Endothelial cell of umbilical vein (primary cell): ENCODE measurements at regions not wholly inside any gene's neighbourhood (a gene's known extent, or its start where the extent isn't known, plus 50 kb on each side); places are given as distances from the start of the nearest gene placed in this dataset.

Experiments used
- BruUV-seq: library from RNA; stranded (reverse); fragments of 400-500 nt; replicated peaks from 2 replicates; lab custom pipeline; 2021; lab: Mats Ljungman, UMichigan
- CTCF ChIA-PET: fragments of 300-600, 350-600 bp; sonication (Branson Sonifier 250); formaldehyde crosslinking; loops from one replicate; lab custom pipeline; 2021; ENCODE audit warnings: antibody characterized with exemption, inconsistent platforms; lab: Charles Lee
- POLR2A ChIA-PET: fragments of 300-600, 350-600 bp; sonication (Branson Sonifier 250); formaldehyde crosslinking; loops from one replicate; lab custom pipeline; 2021; ENCODE audit warnings: antibody characterized with exemption, inconsistent platforms; lab: Charles Lee
- DNase-seq: peaks from one replicate; pipeline ENCODE4 v3.0.0-alpha.2; 2011; ENCODE audit warnings: low read depth, low spot score
- FAIRE-seq: peaks from 2 replicates; lab custom pipeline; 2011; peaks lifted over from hg19 to GRCh38; lab: Jason Lieb, UNC
- H2AFZ ChIP-seq: 2 replicates; pipeline ENCODE4 v1.6.0; 2012; ENCODE audit warnings: low read depth, low read length, control low read depth, inconsistent platforms
- H3K27ac ChIP-seq: 2 replicates; pipeline ENCODE4 v1.5.1; 2011; ENCODE audit warnings: low read depth, mild to moderate bottlenecking, control low read depth, low read length, moderate library complexity; ENCODE audit not compliant: insufficient read depth
- H3K27me3 ChIP-seq, 2 experiments: 2 replicates each; pipeline versions ENCODE4 v1.6.0 to v1.6.1; 2011; ENCODE audit warnings: low read length in 2 of 2, mixed read lengths in 1 of 2; ENCODE audit not compliant: control insufficient read depth in 2 of 2, insufficient read depth in 2 of 2
- H3K36me3 ChIP-seq, 2 experiments: 2 replicates in 1 of 2; 3 replicates in 1 of 2; pipeline ENCODE4 v1.5.1; 2011; ENCODE audit warnings: low read length in 2 of 2, mild to moderate bottlenecking in 1 of 2, moderate library complexity in 1 of 2; ENCODE audit not compliant: control insufficient read depth in 2 of 2, insufficient read depth in 2 of 2; ENCODE audit errors: extremely low read depth in 1 of 2
- H3K4me1 ChIP-seq: 3 replicates; pipeline ENCODE4 v1.5.1; 2011; ENCODE audit warnings: mild to moderate bottlenecking, low read length; ENCODE audit not compliant: control insufficient read depth, insufficient read depth; ENCODE audit errors: extremely low read depth
- H3K4me2 ChIP-seq: 2 replicates; pipeline ENCODE4 v1.6.1; 2011; ENCODE audit warnings: low read length, control low read depth, mixed read lengths; ENCODE audit not compliant: insufficient read depth
- H3K4me3 ChIP-seq, 3 experiments: fragments of 200-600 bp in 1 of 3; sonication (generic), shearing (Covaris generic) in 1 of 3; replicated peaks in 1 of 3; 2 replicates each; pipeline ENCODE4 v1.5.1; 2011 to 2016; ENCODE audit warnings: control low read depth in 3 of 3, low read length in 3 of 3, mild to moderate bottlenecking in 2 of 3, inconsistent platforms in 1 of 3, low read depth in 1 of 3, moderate library complexity in 1 of 3; ENCODE audit not compliant: insufficient read depth in 1 of 3
- H3K79me2 ChIP-seq: 2 replicates; pipeline ENCODE4 v1.6.0; 2012; ENCODE audit warnings: low read length, inconsistent platforms; ENCODE audit not compliant: control insufficient read depth, insufficient read depth
- H3K9ac ChIP-seq: replicated peaks from 2 replicates; pipeline ENCODE3; 2011; ENCODE audit warnings: low read length, control low read depth; ENCODE audit not compliant: insufficient read depth; ENCODE audit errors: extremely low read depth
- H3K9me1 ChIP-seq: replicated peaks from 3 replicates; pipeline ENCODE4 v1.6.0; 2011; ENCODE audit warnings: mild to moderate bottlenecking, low read length; ENCODE audit not compliant: control insufficient read depth, insufficient read depth; ENCODE audit errors: extremely low read depth
- H3K9me3 ChIP-seq: replicated peaks from 2 replicates; pipeline ENCODE4 v1.5.1; 2012; ENCODE audit warnings: low read length, inconsistent platforms; ENCODE audit not compliant: control insufficient read depth, insufficient read depth
- H4K20me1 ChIP-seq: replicated peaks from 2 replicates; pipeline ENCODE3; 2011; ENCODE audit warnings: mild to moderate bottlenecking, low read length; ENCODE audit not compliant: control insufficient read depth, insufficient read depth; ENCODE audit errors: extremely low read depth
- CTCF ChIP-seq, 2 donors: IDR thresholded peaks; 1 replicate in 1 of 2; 2 replicates in 1 of 2; pipeline ENCODE4 v1.5.1; 2011; ENCODE audit warnings: low read length in 2 of 2, mild to moderate bottlenecking in 2 of 2, moderate library complexity in 2 of 2, control low read depth in 1 of 2, inconsistent platforms in 1 of 2, low read depth in 1 of 2; ENCODE audit not compliant: insufficient read depth in 1 of 2; ENCODE audit errors: extremely low read depth in 1 of 2
- EZH2 ChIP-seq: IDR thresholded peaks from 2 replicates; pipeline ENCODE4 v1.6.1; 2012; ENCODE audit warnings: borderline replicate concordance, low read depth, mild to moderate bottlenecking, moderate library complexity, low read length, inconsistent platforms; ENCODE audit not compliant: severe bottlenecking
- FOS ChIP-seq: IDR thresholded peaks from 2 replicates; pipeline ENCODE4 v1.6.1; 2011; ENCODE audit warnings: mild to moderate bottlenecking, low read length, moderate library complexity, borderline replicate concordance; ENCODE audit not compliant: insufficient read depth
- GATA2 ChIP-seq: IDR thresholded peaks from 2 replicates; pipeline ENCODE4 v1.7.0; 2011; ENCODE audit warnings: low read depth, mild to moderate bottlenecking, moderate library complexity, mixed read lengths, low read length; ENCODE audit not compliant: insufficient read length, insufficient read depth
- JUN ChIP-seq: IDR thresholded peaks from 2 replicates; pipeline ENCODE4 v1.6.1; 2011; ENCODE audit warnings: borderline replicate concordance, low read depth; ENCODE audit not compliant: insufficient read length, insufficient read depth
- MAX ChIP-seq: IDR thresholded peaks from 2 replicates; pipeline ENCODE4 v1.6.1; 2011; ENCODE audit not compliant: insufficient read depth, insufficient read length
- MYC ChIP-seq: IDR thresholded peaks from one replicate; pipeline ENCODE4 v1.6.1; 2011; ENCODE audit warnings: mild to moderate bottlenecking, low read depth, low read length
- POLR2A ChIP-seq: IDR thresholded peaks from 2 replicates; pipeline ENCODE4 v1.6.1; 2012; ENCODE audit warnings: low read depth, mild to moderate bottlenecking, control low read depth, low read length
- POLR2AphosphoS5 ChIP-seq: IDR thresholded peaks from 2 replicates; pipeline ENCODE4 v1.6.1; 2012; ENCODE audit warnings: low read depth, mild to moderate bottlenecking, control low read depth, low read length, moderate library complexity; ENCODE audit not compliant: insufficient read depth
- dilution Hi-C: fragments of 300-500 bp; cut with MboI; formaldehyde crosslinking; loops from one replicate; pipeline ENCODE4 v1.15.0; 2019; ENCODE audit warnings: low sequenced_read_pairs; ENCODE audit not compliant: extremely low pct_ligation_motif_present
- intact Hi-C: fragments of 100-400 bp; cut with micrococcal nuclease; formaldehyde crosslinking; loops from one replicate; pipeline ENCODE4 v1.10.0; 2022

DNA sequence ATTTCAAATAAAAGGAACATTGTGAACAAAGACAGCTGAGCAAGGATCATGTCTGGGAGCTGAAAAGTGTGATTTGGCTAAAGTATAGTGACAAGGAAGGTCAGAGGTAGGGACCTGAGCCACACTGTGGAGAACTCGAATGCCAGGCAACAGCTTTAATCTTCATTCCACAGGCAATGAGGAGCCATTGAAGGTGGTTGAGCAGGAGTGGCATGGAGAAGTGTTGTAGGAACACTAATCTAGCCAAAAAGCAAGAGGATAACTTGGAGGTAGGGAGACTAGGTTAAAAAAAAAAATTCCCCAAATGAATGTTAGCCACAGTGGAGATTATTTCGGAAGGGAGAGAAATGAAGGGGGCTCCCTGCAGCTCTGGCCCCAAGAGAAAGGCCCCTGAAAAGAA lies 286.9 kb downstream of the BCOR start:
- H3K27me3 ChIP-seq, result no peaks in the 10 kb centered on the region
- H3K9me1 ChIP-seq, result no peaks in the 10 kb centered on the region
- no peaks in the 10 kb centered on the region for H3K79me2 ChIP-seq
- dilution Hi-C loops, result no loop called here
- POLR2A ChIA-PET, result no interaction called here
- H3K4me2 ChIP-seq, result no peak overlapping the region
- H4K20me1 ChIP-seq, result no peaks in the 10 kb centered on the region
- H3K9ac ChIP-seq, result no peak overlapping the region
- H3K4me1 ChIP-seq, result peaks cover 30% of the 10 kb centered on the region
- no peak overlapping the region for H3K27ac ChIP-seq
- no peaks in the 10 kb centered on the region for H3K9me3 ChIP-seq
- intact Hi-C loops, result loop anchor here (5.0 kb wide), 2 partner anchors 281 to 296 kb away; no protein-coding TSS in a partner anchor
- H2AFZ ChIP-seq, result no peak overlapping the region
- H3K4me3 ChIP-seq, result no peak overlapping the region
- TF ChIP-seq MAX (no peak), JUN (no peak), CTCF (IDR thresholded peaks at IDR 0.05; ENCODE audit: extremely low read depth in 1 of 2, insufficient read depth in 1 of 2, low read depth in 1 of 2, low read length in 2 of 2) (no peak), EZH2 (no peak), GATA2 (no peak), POLR2A (no peak), FOS (no peak), MYC (no peak), POLR2AphosphoS5 (no peak)
- DNase-seq, result no peak
- no peak for FAIRE-seq
- CTCF ChIA-PET, result no interaction called here
- no peaks in the 10 kb centered on the region for H3K36me3 ChIP-seq
- no TSS peak for BruUV-seq
